Suprapubic skin (tissue), 4 donors: ENCODE measurements at regions not wholly inside any gene's neighbourhood (a gene's known extent, or its start where the extent isn't known, plus 50 kb on each side); places are given as distances from the start of the nearest gene placed in this dataset.

Experiments
- DNase-seq, 2 donors: peaks; one replicate each; pipeline ENCODE4 v3.0.0-alpha.2; 2019; ENCODE audit warnings: low spot score in 2 of 2
- H3K27ac ChIP-seq: fragments of 200-600 bp; sonication (generic); one replicate; pipeline ENCODE4 v1.5.1; 2019
- H3K27me3 ChIP-seq: fragments of 200-600 bp; sonication (generic); one replicate; pipeline ENCODE4 v1.5.1; 2019
- H3K36me3 ChIP-seq: fragments of 200-600 bp; sonication (generic); one replicate; pipeline ENCODE4 v1.5.1; 2019
- H3K4me1 ChIP-seq: fragments of 200-600 bp; sonication (generic); one replicate; pipeline ENCODE4 v1.5.1; 2019
- H3K4me3 ChIP-seq: fragments of 200-600 bp; sonication (generic); one replicate; pipeline ENCODE4 v1.5.1; 2019; ENCODE audit warnings: mild to moderate bottlenecking
- H3K9me3 ChIP-seq: fragments of 200-600 bp; sonication (generic); one replicate; pipeline ENCODE4 v1.5.1; 2019
- CTCF ChIP-seq, 2 donors: fragments of 200-600 bp in 1 of 2; fragments of 450-650 bp in 1 of 2; sonication (generic) in 1 of 2; IDR thresholded peaks; one replicate each; pipeline ENCODE4 v1.5.1; 2016 to 2019; ENCODE audit warnings: antibody characterized with exemption in 2 of 2, mild to moderate bottlenecking in 1 of 2, moderate library complexity in 1 of 2
- EP300 ChIP-seq: sonication (generic); formaldehyde crosslinking; IDR thresholded peaks from one replicate; pipeline ENCODE4 v1.6.1; 2017; ENCODE audit warnings: antibody characterized with exemption
- POLR2A ChIP-seq, 2 donors: fragments of 450-650 bp; IDR thresholded peaks; one replicate each; pipeline ENCODE4 v1.6.1; 2017; ENCODE audit warnings: antibody characterized with exemption in 2 of 2, mild to moderate bottlenecking in 2 of 2, moderate library complexity in 2 of 2
- POLR2AphosphoS5 ChIP-seq, 3 donors: sonication (generic); formaldehyde crosslinking; IDR thresholded peaks; one replicate each; pipeline ENCODE4 v1.6.1; 2017; ENCODE audit warnings: antibody characterized with exemption in 3 of 3
- whole genome bisulfite sequencing: methylation state at CpG from one replicate; pipeline ENCODE4 v1.1.5; 2018; 5-methylcytosine and 5-hydroxymethylcytosine counted together

GRCh38 chr1:221812088-221812752 lies 70.3 kb upstream of the DUSP10 start:
- WGBS: 73% methylated on average over 2 of the region's 2 CpGs
- TF ChIP-seq POLR2AphosphoS5 (IDR thresholded peaks at IDR 0.05): no peak
- no peak for TF ChIP-seq EP300
- TF ChIP-seq POLR2A (IDR thresholded peaks at IDR 0.05): no peak
- no peak for TF ChIP-seq CTCF (IDR thresholded peaks at IDR 0.05)
- H3K4me1 ChIP-seq: no peaks in the 10 kb centered on the region

GRCh38 chr1:221810406-221810805 lies 68.5 kb upstream of the DUSP10 start:
- Histone ChIP-seq H3K9me3 (peaks cover 2% of the 10 kb centered on the region), H3K27ac (no peak overlapping the region), H3K36me3 (no peaks in the 10 kb centered on the region), H3K4me1 (no peaks in the 10 kb centered on the region), H3K4me3 (no peak overlapping the region), H3K27me3 (no peaks in the 10 kb centered on the region)
- TF ChIP-seq POLR2A (IDR thresholded peaks at IDR 0.05): no peak
- no peak for TF ChIP-seq EP300
- TF ChIP-seq POLR2AphosphoS5 (IDR thresholded peaks at IDR 0.05): no peak
- WGBS: 55% methylated on average over 2 of the region's 2 CpGs
- no peak for DNase-seq

More at GRCh38 chr1:221812088-221812752, 70.3 kb upstream of the DUSP10 start:
- no peak for DNase-seq
- no peak overlapping the region for H3K4me3 ChIP-seq
- H3K36me3 ChIP-seq: no peaks in the 10 kb centered on the region
- H3K9me3 ChIP-seq: peaks cover 5% of the 10 kb centered on the region
- H3K27ac ChIP-seq: no peak overlapping the region
- no peaks in the 10 kb centered on the region for H3K27me3 ChIP-seq

GRCh38 chr1:221809091-221810029 lies 67.5 kb upstream of the DUSP10 start:
- WGBS: 57% methylated on average over 12 of the region's 12 CpGs
- no peak overlapping the region for H3K4me3 ChIP-seq
- no peak for DNase-seq
- no peaks in the 10 kb centered on the region for H3K9me3 ChIP-seq
- TF ChIP-seq CTCF (IDR thresholded peaks at IDR 0.05) (no peak), EP300 (no peak), POLR2A (IDR thresholded peaks at IDR 0.05) (no peak), POLR2AphosphoS5 (IDR thresholded peaks at IDR 0.05) (no peak)
- H3K27ac ChIP-seq: no peak overlapping the region
- no peaks in the 10 kb centered on the region for H3K36me3 ChIP-seq
- no peaks in the 10 kb centered on the region for H3K4me1 ChIP-seq
- no peaks in the 10 kb centered on the region for H3K27me3 ChIP-seq

GRCh38 chr1:221806984-221807383 lies 65.1 kb upstream of the DUSP10 start:
- no peak for DNase-seq
- H3K4me3 ChIP-seq: no peak overlapping the region
- H3K27ac ChIP-seq: no peak overlapping the region
- no peaks in the 10 kb centered on the region for H3K27me3 ChIP-seq
- no peaks in the 10 kb centered on the region for H3K4me1 ChIP-seq
- TF ChIP-seq POLR2A (IDR thresholded peaks at IDR 0.05): no peak
- TF ChIP-seq CTCF (IDR thresholded peaks at IDR 0.05): no peak
- no peak for TF ChIP-seq POLR2AphosphoS5 (IDR thresholded peaks at IDR 0.05)
- TF ChIP-seq EP300: no peak
- H3K9me3 ChIP-seq: no peaks in the 10 kb centered on the region
- H3K36me3 ChIP-seq: no peaks in the 10 kb centered on the region

GRCh38 chr1:221806236-221806635 lies 64.3 kb upstream of the DUSP10 start:
- H3K9me3 ChIP-seq: no peaks in the 10 kb centered on the region
- DNase-seq: no peak
- 100% methylated on average over 1 of the region's 1 CpG for WGBS
- no peak overlapping the region for H3K27ac ChIP-seq
- H3K36me3 ChIP-seq: no peaks in the 10 kb centered on the region
- TF ChIP-seq POLR2AphosphoS5 (IDR thresholded peaks at IDR 0.05): no peak
- H3K27me3 ChIP-seq: no peaks in the 10 kb centered on the region
- no peaks in the 10 kb centered on the region for H3K4me1 ChIP-seq
- no peak overlapping the region for H3K4me3 ChIP-seq

- Histone ChIP-seq H3K27ac (no peak overlapping the region), H3K27me3 (no peaks in the 10 kb centered on the region), H3K4me1 (no peaks in the 10 kb centered on the region), H3K4me3 (no peak overlapping the region), H3K9me3 (no peaks in the 10 kb centered on the region), H3K36me3 (no peaks in the 10 kb centered on the region)
- no peak for TF ChIP-seq EP300
- no peak for TF ChIP-seq POLR2A (IDR thresholded peaks at IDR 0.05)
- no peak for TF ChIP-seq POLR2AphosphoS5 (IDR thresholded peaks at IDR 0.05)
- TF ChIP-seq CTCF (IDR thresholded peaks at IDR 0.05): no peak
- WGBS: 95% methylated on average over 1 of the region's 1 CpG
- no peak for DNase-seq
Observed at GRCh38 chr1:221805121-221805520, 63.2 kb upstream of the DUSP10 start.
